ENCODE measurements at regions not wholly inside any gene's neighbourhood (a gene's known extent, or its start where the extent isn't known, plus 50 kb on each side); places are given as distances from the start of the nearest gene placed in this dataset.

GRCh38 chr10:10247585-10247984 is 770.1 kb upstream of the CELF2 start:
- TF ChIP-seq SP1 (IDR thresholded peaks at IDR 0.05; ENCODE audit: low read depth, low read length) (no peak), POLR2A (IDR thresholded peaks at IDR 0.05; ENCODE audit: low read depth, low read length) (no peak), CTCF (IDR thresholded peaks at IDR 0.05 in 2 of 3, conservative IDR thresholded peaks at IDR 0.05 in 1 of 3; ENCODE audit: control insufficient read depth in 2 of 3, extremely low read depth in 1 of 3, insufficient read depth in 1 of 3, low read depth in 3 of 3, low read length in 3 of 3) (no peak), TAF1 (IDR thresholded peaks at IDR 0.05; ENCODE audit: borderline replicate concordance, low read depth, low read length) (no peak), HDAC6 (IDR thresholded peaks at IDR 0.05; ENCODE audit: unreplicated experiment) (no peak), REST (IDR thresholded peaks at IDR 0.05; ENCODE audit: low read depth, low read length) (no peak), FOXK2 (IDR thresholded peaks at IDR 0.05) (no peak), EP300 (IDR thresholded peaks at IDR 0.05; ENCODE audit: borderline replicate concordance in 1 of 2, control insufficient read depth in 1 of 2, low read depth in 2 of 2, low read length in 2 of 2) (no peak), MXI1 (IDR thresholded peaks at IDR 0.05; ENCODE audit: low read depth, low read length) (no peak), CREB1 (IDR thresholded peaks at IDR 0.05; ENCODE audit: low read depth) (no peak), POLR2AphosphoS5 (IDR thresholded peaks at IDR 0.05; ENCODE audit: low read length) (no peak), E2F8 (IDR thresholded peaks at IDR 0.05; ENCODE audit: low read depth, partially characterized antibody) (no peak), SMC3 (IDR thresholded peaks at IDR 0.05; ENCODE audit: borderline replicate concordance, low read length) (no peak)
